ENCODE measurements at regions not wholly inside any gene's neighbourhood (a gene's known extent, or its start where the extent isn't known, plus 50 kb on each side); places are given as distances from the start of the nearest gene placed in this dataset.

DNA sequence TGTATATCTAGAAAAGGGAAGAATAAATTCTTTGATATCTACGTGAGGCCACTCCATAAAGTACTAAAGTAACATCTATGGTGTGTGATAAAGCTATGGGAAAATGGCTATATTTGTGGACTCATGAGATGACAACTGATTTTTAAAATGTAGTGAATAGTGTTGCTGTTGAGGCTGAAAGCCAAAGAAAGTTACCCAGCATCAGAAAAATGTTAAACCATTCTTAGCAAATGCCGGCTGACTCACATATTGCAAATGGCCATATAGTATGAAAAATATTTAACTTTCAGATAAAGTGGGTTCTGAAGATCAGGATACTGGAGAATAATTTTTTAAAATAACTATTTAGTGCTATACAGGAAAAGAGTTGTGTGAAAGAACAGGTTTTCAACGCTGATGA lies 129.9 kb upstream of the GRIK2 start:
- no peak for TF ChIP-seq ZNF138 (CRISPR knock-in tag; conservative IDR thresholded peaks at IDR 0.05)
- TF ChIP-seq GABPB1 (CRISPR knock-in tag; IDR thresholded peaks at IDR 0.05), result no peak
- TF ChIP-seq, protein P1, sequence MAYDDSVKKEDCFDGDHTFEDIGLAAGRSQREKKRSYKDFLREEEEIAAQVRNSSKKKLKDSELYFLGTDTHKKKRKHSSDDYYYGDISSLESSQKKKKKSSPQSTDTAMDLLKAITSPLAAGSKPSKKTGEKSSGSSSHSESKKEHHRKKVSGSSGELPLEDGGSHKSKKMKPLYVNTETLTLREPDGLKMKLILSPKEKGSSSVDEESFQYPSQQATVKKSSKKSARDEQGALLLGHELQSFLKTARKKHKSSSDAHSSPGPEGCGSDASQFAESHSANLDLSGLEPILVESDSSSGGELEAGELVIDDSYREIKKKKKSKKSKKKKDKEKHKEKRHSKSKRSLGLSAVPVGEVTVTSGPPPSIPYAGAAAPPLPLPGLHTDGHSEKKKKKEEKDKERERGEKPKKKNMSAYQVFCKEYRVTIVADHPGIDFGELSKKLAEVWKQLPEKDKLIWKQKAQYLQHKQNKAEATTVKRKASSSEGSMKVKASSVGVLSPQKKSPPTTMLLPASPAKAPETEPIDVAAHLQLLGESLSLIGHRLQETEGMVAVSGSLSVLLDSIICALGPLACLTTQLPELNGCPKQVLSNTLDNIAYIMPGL (CRISPR knock-in tag; IDR thresholded peaks at IDR 0.05), result no peak
- TF ChIP-seq, protein P2, sequence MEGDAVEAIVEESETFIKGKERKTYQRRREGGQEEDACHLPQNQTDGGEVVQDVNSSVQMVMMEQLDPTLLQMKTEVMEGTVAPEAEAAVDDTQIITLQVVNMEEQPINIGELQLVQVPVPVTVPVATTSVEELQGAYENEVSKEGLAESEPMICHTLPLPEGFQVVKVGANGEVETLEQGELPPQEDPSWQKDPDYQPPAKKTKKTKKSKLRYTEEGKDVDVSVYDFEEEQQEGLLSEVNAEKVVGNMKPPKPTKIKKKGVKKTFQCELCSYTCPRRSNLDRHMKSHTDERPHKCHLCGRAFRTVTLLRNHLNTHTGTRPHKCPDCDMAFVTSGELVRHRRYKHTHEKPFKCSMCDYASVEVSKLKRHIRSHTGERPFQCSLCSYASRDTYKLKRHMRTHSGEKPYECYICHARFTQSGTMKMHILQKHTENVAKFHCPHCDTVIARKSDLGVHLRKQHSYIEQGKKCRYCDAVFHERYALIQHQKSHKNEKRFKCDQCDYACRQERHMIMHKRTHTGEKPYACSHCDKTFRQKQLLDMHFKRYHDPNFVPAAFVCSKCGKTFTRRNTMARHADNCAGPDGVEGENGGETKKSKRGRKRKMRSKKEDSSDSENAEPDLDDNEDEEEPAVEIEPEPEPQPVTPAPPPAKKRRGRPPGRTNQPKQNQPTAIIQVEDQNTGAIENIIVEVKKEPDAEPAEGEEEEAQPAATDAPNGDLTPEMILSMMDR (IDR thresholded peaks at IDR 0.05), result no peak
- TF ChIP-seq ESRRA (CRISPR knock-in tag; IDR thresholded peaks at IDR 0.05; ENCODE audit: borderline replicate concordance), result no peak
- no peak for TF ChIP-seq NFYB (CRISPR knock-in tag; conservative IDR thresholded peaks at IDR 0.05; ENCODE audit: low read depth)
- no peak for TF ChIP-seq TEAD4 (CRISPR knock-in tag; IDR thresholded peaks at IDR 0.05)
- TF ChIP-seq, protein P3, sequence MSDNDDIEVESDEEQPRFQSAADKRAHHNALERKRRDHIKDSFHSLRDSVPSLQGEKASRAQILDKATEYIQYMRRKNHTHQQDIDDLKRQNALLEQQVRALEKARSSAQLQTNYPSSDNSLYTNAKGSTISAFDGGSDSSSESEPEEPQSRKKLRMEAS (CRISPR knock-in tag; IDR thresholded peaks at IDR 0.05), result no peak

All from WTC11 (cell line).